ENCODE measurements at regions not wholly inside any gene's neighbourhood (a gene's known extent, or its start where the extent isn't known, plus 50 kb on each side); places are given as distances from the start of the nearest gene placed in this dataset.

DNA sequence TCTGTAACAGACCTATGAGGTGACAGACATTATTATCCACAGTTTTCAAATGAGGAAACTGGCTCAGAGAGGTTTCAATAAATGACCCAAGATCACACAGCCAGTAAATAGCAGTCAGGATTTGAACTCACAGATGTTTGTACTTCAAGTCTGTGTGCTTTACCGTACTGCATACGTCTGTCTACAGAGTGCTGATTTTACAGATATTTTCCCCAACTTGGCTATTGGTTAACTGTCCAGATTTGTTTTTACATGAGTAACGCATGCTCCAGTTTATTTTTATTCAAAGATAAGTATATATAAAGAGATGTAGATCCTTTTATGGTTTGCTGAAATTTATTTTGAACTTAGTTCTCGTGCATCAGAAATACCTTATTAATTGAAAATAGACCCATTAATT is 65.7 kb upstream of the SLC38A2 start:
- DNase-seq (ENCODE audit: low read depth in 4 of 4, low spot score in 2 of 4): no peak

DNA sequence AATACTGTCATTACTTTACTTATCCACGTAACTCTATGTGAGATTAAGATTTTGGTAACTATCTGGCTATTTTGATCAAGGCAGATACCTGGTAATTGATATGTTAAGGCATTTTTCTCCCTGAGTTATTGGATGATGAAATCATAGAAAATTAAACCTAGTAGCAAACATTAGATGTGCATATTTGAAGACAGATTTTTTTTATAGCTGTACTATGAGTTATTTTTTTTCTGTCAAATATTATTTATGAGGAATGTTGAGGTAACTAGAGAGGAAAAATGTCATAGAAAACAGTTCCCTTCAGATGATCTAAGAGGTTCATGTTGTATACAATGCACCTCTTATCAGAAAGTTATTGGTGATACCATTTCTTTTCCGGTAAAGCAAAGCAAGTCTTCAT is 64.9 kb upstream of the SLC38A2 start:
- no peak for DNase-seq (ENCODE audit: low read depth in 4 of 4, low spot score in 2 of 4)

DNA sequence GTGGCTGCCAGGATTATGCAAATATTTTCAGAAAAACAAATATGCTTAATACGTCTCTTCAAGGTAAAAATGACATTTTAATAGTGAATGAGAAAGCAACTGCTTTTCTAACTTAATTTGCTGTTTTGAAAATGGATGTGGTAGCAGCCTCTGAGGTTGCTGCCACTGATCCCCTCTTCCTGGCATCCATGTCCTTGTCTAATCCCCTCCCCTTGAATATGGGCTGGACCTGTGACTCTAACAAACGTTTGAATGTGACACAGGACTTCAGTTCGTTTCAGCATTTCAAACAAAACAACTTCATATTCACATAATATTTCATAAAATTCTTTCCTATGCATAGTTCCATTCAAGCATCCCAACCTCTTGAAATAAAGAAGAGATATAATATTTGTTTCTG is 64.2 kb upstream of the SLC38A2 start:
- no peak for DNase-seq (ENCODE audit: low read depth in 4 of 4, low spot score in 2 of 4)

DNA sequence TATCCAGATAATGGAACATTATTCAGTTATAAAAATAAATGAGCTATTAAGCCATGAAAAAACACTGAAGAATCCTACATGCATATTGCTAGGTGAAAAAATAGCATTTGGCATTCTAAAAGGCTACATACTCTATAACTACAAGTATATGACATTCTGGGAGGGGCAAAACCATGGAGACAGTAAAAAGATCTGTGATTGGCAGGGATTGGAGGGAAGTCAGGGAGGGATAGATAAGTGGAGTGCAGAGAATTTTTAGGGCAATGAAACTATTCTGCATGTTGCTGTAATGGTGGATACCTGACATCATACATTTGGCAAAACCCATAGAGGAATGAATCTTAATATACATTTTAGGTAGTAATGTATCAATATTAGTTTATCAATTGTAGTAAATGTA is 63.1 kb upstream of the SLC38A2 start:
- no peak for DNase-seq (ENCODE audit: low read depth in 4 of 4, low spot score in 2 of 4)

DNA sequence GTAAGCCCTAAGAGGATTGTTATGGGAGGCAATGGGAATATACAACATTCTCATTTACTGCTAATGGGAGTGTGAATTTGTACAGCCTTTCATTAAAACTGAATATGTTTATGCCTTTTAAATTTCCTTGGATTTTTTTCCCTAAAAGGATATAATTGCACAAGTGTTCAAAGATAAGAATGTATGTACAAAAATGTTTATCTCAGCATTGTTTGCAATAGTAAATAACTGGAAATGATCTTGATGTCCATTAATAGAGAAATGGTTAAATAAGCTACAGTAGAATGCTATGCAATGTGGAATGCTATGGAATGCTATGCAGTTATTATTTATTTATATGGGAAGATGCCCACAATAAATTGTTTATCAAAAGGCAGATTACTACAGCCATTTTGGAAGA is 62.5 kb upstream of the SLC38A2 start:
- DNase-seq (ENCODE audit: low read depth in 4 of 4, low spot score in 2 of 4): no peak

DNA sequence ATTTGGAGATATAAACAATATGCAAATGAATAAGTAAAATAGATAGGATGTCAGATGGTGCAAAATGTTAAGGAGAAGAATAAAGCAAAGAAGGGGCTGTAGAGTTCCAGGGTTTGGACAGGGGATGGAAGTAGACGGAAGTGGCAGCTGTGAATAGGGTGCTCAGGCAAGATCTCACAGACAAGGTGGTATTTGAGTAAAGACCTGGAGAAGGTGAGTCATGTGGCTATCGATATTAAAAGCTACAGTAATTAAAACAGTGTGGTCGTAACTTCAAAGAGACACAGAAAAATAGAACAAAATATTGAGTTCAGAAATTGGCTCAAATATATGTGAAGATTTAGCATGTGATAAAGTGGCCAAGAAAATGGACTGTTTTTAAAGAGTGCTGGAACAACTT is 61.3 kb upstream of the SLC38A2 start:
- no peak for DNase-seq (ENCODE audit: low read depth in 4 of 4, low spot score in 2 of 4)

DNA sequence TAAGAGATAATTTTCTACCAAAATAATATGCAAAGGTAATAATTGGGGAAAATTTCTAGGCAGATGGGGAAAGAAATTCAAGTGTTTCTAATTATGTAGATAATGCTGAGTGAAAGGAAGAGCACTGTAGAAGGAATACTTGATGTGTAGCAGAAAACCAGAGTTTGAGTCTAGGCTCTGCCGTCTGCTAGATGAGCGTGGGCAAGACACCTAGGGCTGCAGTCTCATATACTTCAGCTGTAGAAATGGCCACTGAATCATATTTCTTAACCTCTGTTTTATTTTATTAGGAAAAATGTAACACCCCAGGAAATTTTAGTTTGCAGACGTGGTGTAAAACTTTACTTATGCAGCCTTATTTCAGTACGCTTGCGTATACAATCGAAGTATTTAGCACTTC is 59.8 kb upstream of the SLC38A2 start:
- DNase-seq (ENCODE audit: low read depth in 4 of 4, low spot score in 2 of 4): no peak

DNA sequence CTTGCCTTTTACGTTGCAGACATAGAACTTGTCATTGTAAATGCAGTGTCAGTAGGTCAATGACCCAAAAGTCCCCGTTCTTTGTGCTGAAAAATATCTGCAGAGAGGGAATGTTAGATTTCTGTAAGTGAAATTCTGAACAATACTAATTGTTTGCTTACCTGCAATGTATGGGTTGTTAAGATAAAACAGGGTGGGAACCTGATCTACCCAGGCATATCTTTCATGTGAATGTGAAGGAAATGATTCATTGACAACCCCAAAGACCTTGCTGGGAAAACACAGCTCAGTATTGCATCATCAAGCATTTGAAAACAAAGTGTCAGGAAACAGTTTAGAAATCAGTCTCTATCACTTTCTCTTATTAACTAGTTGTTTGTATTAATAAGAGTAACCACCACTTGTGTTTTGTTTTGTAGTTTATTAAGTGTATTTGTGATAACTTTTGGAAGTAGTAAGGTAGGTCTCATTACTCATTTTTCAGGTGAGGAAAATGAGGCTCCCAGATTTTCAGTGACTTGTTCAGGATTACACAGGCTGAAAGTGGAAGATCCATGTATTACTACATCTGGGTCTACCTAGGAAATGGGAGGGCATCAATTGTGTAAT is 57.9 kb upstream of the SLC38A2 start:
- DNase-seq (ENCODE audit: low read depth in 4 of 4, low spot score in 2 of 4): no peak
